Ishikawa (cell line): ENCODE measurements at regions not wholly inside any gene's neighbourhood (a gene's known extent, or its start where the extent isn't known, plus 50 kb on each side); places are given as distances from the start of the nearest gene placed in this dataset.

Source experiments
- CEBPB ChIP-seq: IDR thresholded peaks from 2 replicates; pipeline ENCODE4 v1.6.1; 2012
- CREB1 ChIP-seq: IDR thresholded peaks from 2 replicates; pipeline ENCODE4 v1.6.1; 2012; ENCODE audit warnings: low read depth
- EGR1 ChIP-seq: IDR thresholded peaks from 2 replicates; pipeline ENCODE4 v1.6.1; 2012
- EP300 ChIP-seq: IDR thresholded peaks from 2 replicates; pipeline ENCODE4 v1.6.1; 2012; ENCODE audit warnings: borderline replicate concordance
- FOXM1 ChIP-seq: IDR thresholded peaks from 2 replicates; pipeline ENCODE4 v1.6.1; 2012; ENCODE audit warnings: low read depth, borderline replicate concordance
- NFIC ChIP-seq: IDR thresholded peaks from 2 replicates; pipeline ENCODE4 v1.6.1; 2012
- RAD21 ChIP-seq: IDR thresholded peaks from 2 replicates; pipeline ENCODE4 v1.6.1; 2012; ENCODE audit warnings: low read depth
- TAF1 ChIP-seq: IDR thresholded peaks from 2 replicates; pipeline ENCODE4 v1.6.1; 2012; ENCODE audit warnings: low read depth, mild to moderate bottlenecking
- TCF12 ChIP-seq: IDR thresholded peaks from 2 replicates; pipeline ENCODE4 v1.6.1; 2012; ENCODE audit warnings: low read depth
- TEAD4 ChIP-seq: IDR thresholded peaks from 2 replicates; pipeline ENCODE4 v1.6.1; 2012
- YY1 ChIP-seq: IDR thresholded peaks from 2 replicates; pipeline ENCODE4 v1.6.1; 2012; ENCODE audit warnings: low read depth
- ZBTB7A ChIP-seq: IDR thresholded peaks from 2 replicates; pipeline ENCODE4 v1.6.1; 2012; ENCODE audit warnings: low read depth
- TF ChIP-seq, protein P1 (sequence below): IDR thresholded peaks from 2 replicates; pipeline ENCODE4 v1.6.1; 2012
- TF ChIP-seq, protein P2 (sequence below): IDR thresholded peaks from 2 replicates; pipeline ENCODE4 v1.6.1; 2012
- TF ChIP-seq, protein P3 (sequence below): IDR thresholded peaks from 2 replicates; pipeline ENCODE4 v1.6.1; 2012; ENCODE audit warnings: low read depth, mild to moderate bottlenecking

DNA sequence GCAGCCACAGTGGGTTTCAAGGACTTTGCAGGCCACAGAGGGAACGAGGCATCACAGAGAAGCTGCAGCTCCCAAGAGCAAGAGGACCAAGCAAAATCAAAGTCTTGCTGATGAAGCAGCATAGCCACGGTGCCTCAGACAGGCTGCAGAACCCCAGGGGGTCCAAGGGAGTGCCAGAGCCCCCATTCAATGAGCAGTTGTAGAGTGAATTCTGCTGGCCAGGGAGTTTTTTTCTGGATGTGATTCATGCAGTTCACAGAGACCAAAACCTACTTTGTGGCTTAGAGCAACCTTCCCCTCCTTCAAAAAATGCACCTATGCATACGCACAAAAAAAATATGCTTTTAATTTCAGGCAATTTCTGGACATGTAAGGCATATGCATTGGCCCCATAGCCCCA lies 409.0 kb downstream of the VPS13C start:
- TF ChIP-seq TAF1 = no peak
- TF ChIP-seq, protein P1, sequence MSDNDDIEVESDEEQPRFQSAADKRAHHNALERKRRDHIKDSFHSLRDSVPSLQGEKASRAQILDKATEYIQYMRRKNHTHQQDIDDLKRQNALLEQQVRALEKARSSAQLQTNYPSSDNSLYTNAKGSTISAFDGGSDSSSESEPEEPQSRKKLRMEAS = no peak
- TF ChIP-seq YY1 = no peak
- TF ChIP-seq ZBTB7A = no peak
- TF ChIP-seq RAD21 = no peak
- TF ChIP-seq EGR1 = no peak
- no peak for TF ChIP-seq FOXM1
- TF ChIP-seq TCF12 = no peak
- no peak for TF ChIP-seq CEBPB

- TF ChIP-seq, protein P2, sequence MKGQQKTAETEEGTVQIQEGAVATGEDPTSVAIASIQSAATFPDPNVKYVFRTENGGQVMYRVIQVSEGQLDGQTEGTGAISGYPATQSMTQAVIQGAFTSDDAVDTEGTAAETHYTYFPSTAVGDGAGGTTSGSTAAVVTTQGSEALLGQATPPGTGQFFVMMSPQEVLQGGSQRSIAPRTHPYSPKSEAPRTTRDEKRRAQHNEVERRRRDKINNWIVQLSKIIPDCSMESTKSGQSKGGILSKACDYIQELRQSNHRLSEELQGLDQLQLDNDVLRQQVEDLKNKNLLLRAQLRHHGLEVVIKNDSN = no peak
- TF ChIP-seq RAD21 (no peak), ZBTB7A (no peak), CEBPB (no peak), TEAD4 (no peak), EGR1 (no peak), TAF1 (no peak), YY1 (no peak), FOXM1 (no peak)
- TF ChIP-seq, protein P1 = no peak
- TF ChIP-seq, protein P3, sequence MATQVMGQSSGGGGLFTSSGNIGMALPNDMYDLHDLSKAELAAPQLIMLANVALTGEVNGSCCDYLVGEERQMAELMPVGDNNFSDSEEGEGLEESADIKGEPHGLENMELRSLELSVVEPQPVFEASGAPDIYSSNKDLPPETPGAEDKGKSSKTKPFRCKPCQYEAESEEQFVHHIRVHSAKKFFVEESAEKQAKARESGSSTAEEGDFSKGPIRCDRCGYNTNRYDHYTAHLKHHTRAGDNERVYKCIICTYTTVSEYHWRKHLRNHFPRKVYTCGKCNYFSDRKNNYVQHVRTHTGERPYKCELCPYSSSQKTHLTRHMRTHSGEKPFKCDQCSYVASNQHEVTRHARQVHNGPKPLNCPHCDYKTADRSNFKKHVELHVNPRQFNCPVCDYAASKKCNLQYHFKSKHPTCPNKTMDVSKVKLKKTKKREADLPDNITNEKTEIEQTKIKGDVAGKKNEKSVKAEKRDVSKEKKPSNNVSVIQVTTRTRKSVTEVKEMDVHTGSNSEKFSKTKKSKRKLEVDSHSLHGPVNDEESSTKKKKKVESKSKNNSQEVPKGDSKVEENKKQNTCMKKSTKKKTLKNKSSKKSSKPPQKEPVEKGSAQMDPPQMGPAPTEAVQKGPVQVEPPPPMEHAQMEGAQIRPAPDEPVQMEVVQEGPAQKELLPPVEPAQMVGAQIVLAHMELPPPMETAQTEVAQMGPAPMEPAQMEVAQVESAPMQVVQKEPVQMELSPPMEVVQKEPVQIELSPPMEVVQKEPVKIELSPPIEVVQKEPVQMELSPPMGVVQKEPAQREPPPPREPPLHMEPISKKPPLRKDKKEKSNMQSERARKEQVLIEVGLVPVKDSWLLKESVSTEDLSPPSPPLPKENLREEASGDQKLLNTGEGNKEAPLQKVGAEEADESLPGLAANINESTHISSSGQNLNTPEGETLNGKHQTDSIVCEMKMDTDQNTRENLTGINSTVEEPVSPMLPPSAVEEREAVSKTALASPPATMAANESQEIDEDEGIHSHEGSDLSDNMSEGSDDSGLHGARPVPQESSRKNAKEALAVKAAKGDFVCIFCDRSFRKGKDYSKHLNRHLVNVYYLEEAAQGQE = no peak
Measured at GRCh38 chr15:61649046-61649445, 411.2 kb downstream of the VPS13C start.

DNA sequence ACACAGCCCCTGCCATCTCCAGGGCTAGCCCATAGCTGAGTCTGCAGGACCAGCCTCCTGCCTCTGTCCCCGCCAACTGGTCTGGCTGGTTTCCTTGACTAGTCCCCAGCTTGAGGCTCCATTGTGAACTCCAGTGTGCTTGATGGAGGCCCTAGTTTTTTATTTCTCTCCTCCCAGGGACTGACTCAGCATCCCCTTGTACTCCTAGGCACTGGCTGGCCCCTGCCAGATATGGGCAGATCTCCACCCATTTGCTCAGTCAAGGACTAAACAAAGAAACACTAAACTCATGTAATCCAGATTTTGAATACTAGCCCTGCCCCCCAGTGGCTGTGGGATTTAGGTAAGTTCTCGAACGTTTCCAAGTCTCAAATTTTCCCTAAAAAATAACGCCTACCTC lies 415.4 kb upstream of the RORA start:
- TF ChIP-seq, protein P1 = no peak
- TF ChIP-seq NFIC (no peak), TCF12 (no peak), CEBPB (no peak), EP300 (no peak), YY1 (no peak), TEAD4 (no peak), CREB1 (no peak)
- TF ChIP-seq, protein P3 = no peak

- TF ChIP-seq, protein P2 = no peak
- no peak for TF ChIP-seq RAD21
Measured at GRCh38 chr15:61641645-61642044, 412.5 kb upstream of the RORA start.

- no peak for TF ChIP-seq EGR1
Measured at GRCh38 chr15:61640756-61641155, 411.7 kb upstream of the RORA start.

DNA sequence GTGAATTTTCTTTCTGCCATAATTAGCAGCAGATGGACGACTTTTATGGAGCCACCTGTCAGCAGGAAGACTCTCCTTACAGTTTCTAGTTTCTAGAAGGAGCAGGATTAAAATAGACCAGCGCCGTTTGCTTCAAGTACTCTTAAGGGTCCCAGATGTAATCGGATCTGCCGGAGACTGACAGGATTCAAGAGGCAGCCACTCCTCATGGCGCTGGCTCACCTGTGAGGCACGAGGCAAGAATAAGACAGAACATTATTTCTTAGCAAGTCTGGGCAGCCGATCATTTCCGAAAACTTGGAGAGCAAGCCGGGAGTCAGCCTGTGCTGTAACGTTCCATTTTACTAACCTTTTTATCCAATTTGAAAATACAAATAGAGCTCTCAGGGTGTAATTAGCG lies 410.4 kb upstream of the RORA start:
- TF ChIP-seq TAF1 (no peak), RAD21 (no peak), FOXM1 (no peak), CREB1 (no peak), EP300 (no peak), NFIC (no peak), CEBPB (no peak), ZBTB7A (no peak), YY1 (no peak), EGR1 (no peak), TEAD4 (no peak)
- TF ChIP-seq, protein P1 = no peak
- TF ChIP-seq, protein P3 = no peak
- TF ChIP-seq, protein P2 = no peak
